COLO829 (cell line): ENCODE measurements at regions not wholly inside any gene's neighbourhood (a gene's known extent, or its start where the extent isn't known, plus 50 kb on each side); places are given as distances from the start of the nearest gene placed in this dataset.

ENCODE experiments used
- DNase-seq: peaks from one replicate; pipeline ENCODE4 v3.0.0; 2012; ENCODE audit warnings: low spot score

GRCh38 chr14:100638211-100638855 is 51.1 kb upstream of the BEGAIN start:
- no peak for DNase-seq

DNA sequence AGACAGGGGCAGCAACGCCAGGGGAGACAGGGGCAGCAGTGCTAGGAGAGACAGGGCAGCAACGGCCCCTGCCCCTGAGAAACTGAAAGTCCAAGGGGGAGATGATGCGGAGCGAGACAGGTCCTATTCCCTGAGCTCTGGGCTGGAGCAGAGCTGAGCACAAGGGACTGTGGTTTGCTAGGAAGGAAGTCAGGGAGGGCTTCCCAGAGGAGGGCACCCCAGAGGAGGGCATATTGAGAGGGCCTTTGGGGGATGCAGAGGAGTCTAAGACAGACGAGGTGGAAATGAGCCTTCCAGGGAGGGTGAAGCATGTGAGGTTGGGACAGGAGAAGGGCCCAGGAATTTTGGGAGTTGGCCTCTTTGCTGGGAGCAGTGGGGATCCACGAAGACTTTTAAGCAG is 52.1 kb upstream of the BEGAIN start:
- no peak for DNase-seq

DNA sequence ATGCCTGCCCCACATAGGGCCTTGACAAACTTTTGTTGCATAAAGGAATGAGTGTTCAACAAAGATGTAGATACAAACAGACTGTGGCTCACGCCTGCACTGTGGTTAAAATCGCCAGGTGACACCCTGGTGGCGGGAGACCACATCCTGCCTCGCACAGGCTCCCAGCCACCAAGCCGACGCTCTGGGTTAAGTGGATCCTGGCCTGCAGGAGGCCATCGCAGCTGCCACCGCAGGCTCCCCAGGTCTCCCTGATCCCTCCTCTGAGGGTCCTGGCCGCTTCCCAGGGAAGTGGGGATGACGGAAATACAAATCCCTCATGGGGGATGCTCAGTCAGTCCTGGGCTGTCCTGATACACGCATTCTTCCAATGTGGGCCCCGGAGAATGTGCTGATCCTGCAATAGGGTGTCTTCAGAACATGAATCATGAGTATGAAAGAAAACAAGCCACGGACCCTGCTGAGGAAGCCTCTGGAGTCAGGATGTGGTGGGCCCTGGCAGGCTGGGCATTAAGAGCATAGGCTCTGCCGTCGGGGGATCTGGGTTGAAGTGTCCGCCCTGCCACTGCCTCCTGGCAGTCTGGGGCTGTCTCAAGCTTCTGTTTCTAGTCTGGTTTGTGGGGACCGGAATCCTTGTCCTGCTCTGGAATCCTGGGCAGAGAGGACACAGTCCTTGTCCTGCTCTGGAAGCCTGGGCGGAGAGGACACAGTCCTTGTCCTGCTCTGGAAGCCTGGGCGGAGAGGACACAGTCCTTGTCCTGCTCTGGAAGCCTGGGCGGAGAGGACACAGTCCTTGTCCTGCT is 53.5 kb upstream of the BEGAIN start:
- DNase-seq, result no peak

DNA sequence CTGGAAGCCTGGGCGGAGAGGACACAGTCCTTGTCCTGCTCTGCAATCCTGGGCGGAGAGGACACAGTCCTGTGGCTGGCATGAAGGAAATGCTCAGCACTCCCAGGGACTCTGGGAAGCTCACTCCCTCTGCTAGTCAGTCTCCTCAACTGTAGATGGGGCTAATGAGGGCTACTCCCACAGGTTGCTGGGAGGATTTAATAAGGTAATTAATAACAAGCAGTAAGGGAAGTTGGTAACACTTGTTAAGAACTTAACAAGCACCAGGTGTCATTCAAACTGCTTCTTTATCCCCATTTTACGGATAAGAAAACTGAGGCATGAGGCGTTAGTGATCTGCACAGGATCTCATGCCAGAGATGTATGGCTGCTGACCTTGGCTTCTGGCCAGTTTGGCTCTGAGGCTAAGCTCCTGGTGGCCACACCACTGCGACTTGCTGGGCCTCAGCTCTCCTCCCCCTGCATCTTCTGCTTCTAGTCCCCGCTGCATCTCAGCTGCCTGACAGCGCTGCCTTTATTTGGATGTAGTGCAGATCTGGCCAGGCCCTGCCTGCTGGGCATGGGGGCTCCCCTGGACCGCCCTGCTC is 54.1 kb upstream of the BEGAIN start:
- no peak for DNase-seq

DNA sequence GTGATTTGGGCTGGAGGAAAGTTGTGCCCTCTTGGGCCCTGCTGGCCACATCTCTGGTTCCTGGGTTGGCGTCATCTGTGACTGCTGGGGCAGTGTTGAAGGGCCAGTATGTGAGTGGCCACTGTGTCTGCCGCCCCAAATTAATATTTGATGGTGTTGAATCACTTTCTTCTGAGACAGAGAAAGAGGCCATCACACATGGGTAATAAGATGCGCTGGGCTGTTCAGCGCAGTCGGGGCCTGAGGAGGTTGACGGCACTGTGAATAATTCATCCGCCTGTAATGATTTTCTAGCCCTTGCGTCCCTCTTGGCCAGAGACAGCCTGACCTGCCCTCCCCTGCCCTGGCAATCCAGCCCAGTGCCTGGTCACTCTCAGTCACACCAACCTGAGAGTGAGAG is 56.2 kb upstream of the BEGAIN start:
- no peak for DNase-seq

DNA sequence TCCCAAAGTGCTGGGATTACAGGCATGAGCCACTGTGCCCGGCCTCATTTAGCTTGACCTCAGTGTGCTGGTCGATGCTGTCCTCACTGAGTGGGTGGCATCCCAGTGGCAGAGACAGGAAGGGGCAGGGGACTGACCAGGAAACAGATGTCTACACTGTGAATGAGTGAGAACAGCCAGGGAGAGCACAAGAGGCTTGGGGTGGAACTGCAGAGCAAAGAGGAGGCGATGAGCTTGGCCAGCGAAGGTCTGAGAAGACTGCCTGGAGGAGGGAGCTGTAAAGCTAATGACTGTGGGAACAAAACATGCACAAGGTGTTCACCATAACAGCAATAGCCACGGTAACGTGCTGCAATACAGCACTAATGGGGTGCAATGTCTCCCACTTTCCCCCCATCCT is 57.2 kb upstream of the BEGAIN start:
- no peak for DNase-seq

GRCh38 chr14:100644784-100645183 is 57.6 kb upstream of the BEGAIN start:
- no peak for DNase-seq

- peak; percentile 88 for DNase-seq
Measured at GRCh38 chr14:100645196-100645981, 58.2 kb upstream of the BEGAIN start.

- no peak for DNase-seq
Measured at GRCh38 chr14:100645982-100646314, 58.7 kb upstream of the BEGAIN start.

- no peak for DNase-seq
Measured at GRCh38 chr14:100648474-100649172, 61.4 kb upstream of the BEGAIN start.

GRCh38 chr14:100649173-100649519 is 61.9 kb upstream of the BEGAIN start:
- DNase-seq, result no peak

DNA sequence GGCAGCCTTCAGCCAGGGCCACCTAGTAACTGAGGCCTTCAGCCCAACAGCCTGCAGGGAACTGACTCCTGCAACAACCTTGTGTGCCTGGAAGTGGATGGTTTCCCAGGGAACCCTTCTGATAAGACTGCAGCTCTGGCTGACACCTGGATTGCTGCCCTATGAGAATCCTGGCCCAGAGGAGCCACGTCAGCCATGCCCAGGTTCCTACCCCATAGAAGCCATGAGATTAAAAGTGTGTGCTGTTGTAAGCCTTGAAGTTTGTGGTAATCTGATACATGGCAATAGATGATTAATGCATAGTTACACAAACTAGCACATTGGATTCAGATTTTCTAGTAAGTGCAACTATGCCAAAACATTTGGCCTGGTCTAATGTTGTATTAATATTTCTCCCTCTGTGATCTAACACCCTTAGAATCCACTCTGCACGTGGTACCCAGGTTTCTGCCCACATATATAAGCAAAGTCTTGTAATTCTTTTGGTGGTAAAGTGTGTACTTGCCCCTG is 64.8 kb upstream of the BEGAIN start:
- no peak for DNase-seq

GRCh38 chr14:100652744-100653143 is 65.5 kb upstream of the BEGAIN start:
- no peak for DNase-seq

- no peak for DNase-seq
Measured at GRCh38 chr14:100653409-100653808, 66.2 kb upstream of the BEGAIN start.

DNA sequence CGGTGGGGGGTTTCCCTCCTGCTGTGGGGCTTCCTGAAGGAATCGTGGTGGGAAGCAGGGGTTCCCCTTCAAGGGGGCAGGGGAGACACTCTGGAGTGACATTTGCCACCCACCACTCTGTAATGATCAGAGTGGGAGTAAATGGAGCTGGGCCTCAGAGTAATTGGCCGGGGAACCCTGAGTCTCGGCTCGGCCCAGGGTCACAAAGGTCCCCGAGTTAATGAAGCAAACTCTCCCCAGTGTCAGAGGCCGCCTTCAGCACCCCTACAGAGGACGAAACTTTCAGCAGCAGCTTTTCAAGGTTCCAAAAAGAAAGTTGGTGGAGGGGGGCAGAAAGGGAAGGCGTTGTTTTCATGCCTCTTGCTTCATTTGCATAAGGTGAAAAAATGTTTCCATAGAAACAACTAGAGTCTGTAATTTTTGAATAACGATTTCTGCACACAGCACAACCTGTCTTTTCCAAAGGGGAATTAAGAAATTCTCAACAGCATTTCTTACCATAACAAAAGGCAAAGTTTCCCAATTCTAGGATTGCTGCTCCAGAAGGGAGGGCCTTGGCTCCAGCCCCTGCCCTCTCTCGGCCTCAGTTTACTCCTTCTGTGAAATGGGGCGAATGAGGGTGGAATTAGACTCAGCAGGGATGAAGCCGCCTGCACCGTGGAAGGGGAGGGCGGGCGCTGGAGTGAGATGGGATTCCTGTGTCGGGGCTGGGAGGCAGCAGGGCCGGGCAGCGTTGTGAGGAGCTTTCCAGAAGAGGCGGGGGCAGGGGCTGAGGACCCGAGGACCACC is 67.0 kb upstream of the BEGAIN start:
- no peak for DNase-seq

DNA sequence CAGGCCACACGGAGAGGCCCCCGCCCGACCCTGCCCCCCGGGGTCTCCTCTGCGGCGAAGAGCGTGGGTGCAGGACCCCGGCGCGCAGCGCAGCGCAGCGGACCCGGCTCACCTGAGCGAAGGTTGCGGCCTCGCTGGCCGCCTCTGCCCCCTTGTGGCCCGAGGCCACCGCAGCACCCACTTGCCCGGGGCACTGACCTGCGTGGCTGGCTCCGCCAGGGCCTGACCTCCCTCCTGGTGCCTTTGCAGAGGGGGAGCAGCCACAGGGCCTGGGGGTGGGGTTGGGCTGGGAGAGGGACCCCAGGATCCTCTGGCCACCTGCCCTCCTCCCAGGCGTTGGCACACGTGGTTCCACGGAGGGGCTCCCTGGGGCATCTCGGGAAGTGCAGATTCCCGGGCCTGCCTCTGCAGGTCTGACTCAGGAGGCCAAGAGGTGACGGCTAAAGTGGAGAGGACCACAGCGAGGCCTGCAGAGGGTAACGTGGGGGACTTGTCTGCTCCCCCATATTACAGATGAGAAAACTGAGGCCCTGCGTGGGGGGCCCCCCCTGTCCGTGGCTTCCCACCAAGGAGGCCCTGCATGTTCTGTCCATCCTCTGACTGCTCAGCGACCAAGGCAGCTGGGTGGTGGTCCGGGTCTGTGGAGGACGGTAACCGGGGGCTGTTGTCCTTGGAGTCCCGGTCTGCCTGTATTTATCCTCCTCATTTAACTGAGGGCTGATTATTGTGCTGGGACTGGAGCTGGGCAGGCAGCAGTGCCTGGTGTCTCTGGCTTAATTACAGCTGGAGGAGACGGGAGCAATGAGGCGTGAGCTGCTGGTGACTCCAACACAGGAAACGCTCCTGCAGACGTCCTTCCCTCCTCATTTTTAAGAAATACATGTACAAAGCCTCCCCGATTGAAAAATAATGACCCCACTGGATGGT is 67.9 kb upstream of the BEGAIN start:
- no peak for DNase-seq

DNA sequence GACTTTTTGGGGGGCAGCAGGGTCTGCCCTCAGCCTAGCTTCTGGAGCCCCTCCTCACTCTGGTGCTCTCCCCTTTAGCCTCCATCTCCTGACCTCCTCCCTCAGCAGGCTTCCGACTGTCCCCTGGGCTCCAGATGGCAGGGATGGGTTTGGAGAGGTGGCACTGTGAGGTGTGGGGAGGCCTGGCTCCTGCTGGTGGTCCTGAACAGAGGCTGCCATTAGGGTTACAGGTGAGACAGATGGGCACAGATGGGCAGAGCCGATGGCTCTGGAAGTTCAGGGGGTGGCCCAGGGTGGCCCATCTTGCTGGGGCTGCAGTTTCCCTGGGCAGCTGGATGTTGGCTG is 68.5 kb upstream of the BEGAIN start:
- DNase-seq, result no peak

DNA sequence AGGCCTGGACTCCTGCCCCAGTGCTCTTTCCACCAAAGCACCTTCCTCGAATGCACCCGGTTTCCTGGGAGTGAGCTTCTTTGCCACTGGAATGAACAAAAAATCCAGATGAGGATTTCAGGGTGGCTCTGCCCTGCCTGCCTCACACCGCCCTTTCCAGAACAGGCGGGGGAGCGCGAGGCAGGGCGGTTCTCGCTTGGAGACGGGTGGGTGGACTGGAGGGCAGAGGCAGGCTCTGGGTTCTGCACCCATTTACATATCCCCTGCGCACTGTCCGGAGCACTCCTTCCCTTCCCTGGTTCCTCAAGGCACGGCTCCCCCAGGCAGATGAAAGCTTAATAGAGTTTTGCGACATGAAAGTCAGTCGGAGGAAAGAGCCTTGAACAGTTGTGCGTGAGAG is 69.7 kb upstream of the DLK1 start:
- DNase-seq, result no peak

DNA sequence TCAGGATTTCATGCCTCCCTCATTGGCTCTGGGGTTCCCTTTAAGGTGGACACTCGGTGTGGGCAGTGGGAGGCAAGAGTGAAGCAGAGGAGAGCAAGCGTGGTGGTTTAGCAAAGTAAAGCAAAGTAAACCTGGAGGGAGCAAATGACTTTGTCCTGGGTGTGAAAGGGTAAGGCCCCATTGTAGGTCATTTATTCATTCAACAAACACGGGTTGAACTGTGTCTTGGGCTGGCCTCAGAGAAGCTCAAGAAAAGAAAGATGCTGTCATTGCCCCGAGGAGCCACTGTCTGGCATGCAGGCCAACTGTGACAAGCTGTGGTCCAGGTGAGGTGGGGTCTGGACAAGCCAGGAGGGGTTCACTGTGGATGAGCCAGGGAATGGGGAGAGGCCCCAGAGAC is 68.9 kb upstream of the DLK1 start:
- no peak for DNase-seq

- DNase-seq, result no peak
Measured at GRCh38 chr14:100658181-100658886, 68.4 kb upstream of the DLK1 start.
